ENCODE measurements at regions not wholly inside any gene's neighbourhood (a gene's known extent, or its start where the extent isn't known, plus 50 kb on each side); places are given as distances from the start of the nearest gene placed in this dataset.

DNA sequence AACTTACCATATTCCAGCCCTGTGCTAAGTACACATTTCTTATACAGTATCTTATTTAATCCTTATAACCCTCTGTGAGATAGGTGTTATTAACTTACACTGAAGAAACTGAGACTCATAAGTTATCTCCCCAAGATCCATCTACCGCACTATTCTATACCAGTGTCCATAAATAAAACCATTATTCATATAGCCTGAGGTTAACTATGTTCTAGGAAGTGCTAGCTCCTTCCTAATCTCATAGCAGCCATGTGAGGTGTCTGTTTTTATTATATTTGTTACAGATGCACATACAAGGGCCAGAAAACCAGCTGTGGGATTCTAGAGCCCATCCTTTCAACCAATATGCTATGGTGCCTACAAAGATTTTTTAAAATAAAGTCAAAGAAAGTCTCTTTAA, 100.3 kb upstream of the RAP1B start:
- DNase-seq = no peak
- Histone ChIP-seq H3K4me1 (ENCODE audit: control insufficient read depth, insufficient read depth, low read length) (no peaks in the 10 kb centered on the region), H3K9ac (ENCODE audit: extremely low read depth, low read length, poor library complexity, severe bottlenecking) (no peak overlapping the region), H3K4me3 (ENCODE audit: low read length) (no peak overlapping the region), H3K27me3 (ENCODE audit: control insufficient read depth, insufficient read depth, low read length, poor library complexity, severe bottlenecking) (no peaks in the 10 kb centered on the region), H3K36me3 (ENCODE audit: control insufficient read depth, insufficient read depth, low read length) (no peaks in the 10 kb centered on the region), H3K27ac (ENCODE audit: low read depth, low read length) (no peak overlapping the region), H3K9me3 (ENCODE audit: control insufficient read depth, low read length) (no peaks in the 10 kb centered on the region)
- no peaks in the 10 kb centered on the region for H3K4me1 Mint-ChIP-seq
- no peaks in the 10 kb centered on the region for H3K27me3 Mint-ChIP-seq (ENCODE audit: insufficient read depth)
- no peak overlapping the region for H3K4me3 Mint-ChIP-seq
- no peaks in the 10 kb centered on the region for H3K9me3 Mint-ChIP-seq
- TF ChIP-seq, protein P1, sequence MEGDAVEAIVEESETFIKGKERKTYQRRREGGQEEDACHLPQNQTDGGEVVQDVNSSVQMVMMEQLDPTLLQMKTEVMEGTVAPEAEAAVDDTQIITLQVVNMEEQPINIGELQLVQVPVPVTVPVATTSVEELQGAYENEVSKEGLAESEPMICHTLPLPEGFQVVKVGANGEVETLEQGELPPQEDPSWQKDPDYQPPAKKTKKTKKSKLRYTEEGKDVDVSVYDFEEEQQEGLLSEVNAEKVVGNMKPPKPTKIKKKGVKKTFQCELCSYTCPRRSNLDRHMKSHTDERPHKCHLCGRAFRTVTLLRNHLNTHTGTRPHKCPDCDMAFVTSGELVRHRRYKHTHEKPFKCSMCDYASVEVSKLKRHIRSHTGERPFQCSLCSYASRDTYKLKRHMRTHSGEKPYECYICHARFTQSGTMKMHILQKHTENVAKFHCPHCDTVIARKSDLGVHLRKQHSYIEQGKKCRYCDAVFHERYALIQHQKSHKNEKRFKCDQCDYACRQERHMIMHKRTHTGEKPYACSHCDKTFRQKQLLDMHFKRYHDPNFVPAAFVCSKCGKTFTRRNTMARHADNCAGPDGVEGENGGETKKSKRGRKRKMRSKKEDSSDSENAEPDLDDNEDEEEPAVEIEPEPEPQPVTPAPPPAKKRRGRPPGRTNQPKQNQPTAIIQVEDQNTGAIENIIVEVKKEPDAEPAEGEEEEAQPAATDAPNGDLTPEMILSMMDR (conservative IDR thresholded peaks at IDR 0.05) = no peak
- no peaks in the 10 kb centered on the region for H3K36me3 Mint-ChIP-seq (ENCODE audit: low read depth)
- no peak overlapping the region for H3K27ac Mint-ChIP-seq
- 83% methylated on average over 1 of the region's 1 CpG; no CpG with 5 or more reads in 1 of the 2 experiments for WGBS, 2 experiments (ENCODE audit: insufficient coverage in 1 of 2, insufficient read length in 1 of 2)

DNA sequence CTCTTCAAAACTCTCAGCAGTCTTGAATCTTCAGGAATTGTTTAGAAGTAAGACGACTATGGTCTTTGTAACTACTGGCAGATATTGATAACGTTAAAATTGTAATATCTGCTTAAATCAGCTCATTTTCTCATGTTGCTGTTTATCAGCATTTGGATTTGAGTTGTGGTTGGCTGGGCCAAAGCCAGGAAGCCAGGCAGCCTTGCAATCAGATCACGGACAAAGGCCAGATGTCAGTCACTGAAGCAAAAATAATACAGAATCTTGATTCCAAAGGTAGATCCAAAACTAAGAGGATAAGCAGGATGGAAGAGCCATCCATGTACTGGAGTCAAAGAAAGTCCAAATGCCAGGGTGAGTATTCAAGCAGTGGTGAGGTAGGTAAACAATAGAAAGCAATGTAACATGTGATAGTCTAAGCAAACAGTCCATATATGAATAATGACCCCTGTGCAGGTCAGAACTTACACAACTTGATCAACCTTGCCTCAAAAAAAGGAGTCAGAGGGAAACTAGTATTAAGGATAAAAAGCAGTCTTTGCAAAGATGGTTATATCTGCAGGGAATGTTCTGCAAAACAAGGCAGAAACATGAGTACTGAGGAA, 95.8 kb upstream of the RAP1B start:
- no peaks in the 10 kb centered on the region for H3K4me1 ChIP-seq (ENCODE audit: control insufficient read depth, insufficient read depth, low read length)
- no peaks in the 10 kb centered on the region for H3K9me3 ChIP-seq (ENCODE audit: control insufficient read depth, low read length)
- TF ChIP-seq, protein P1 (conservative IDR thresholded peaks at IDR 0.05) = no peak
- no peaks in the 10 kb centered on the region for H3K36me3 Mint-ChIP-seq (ENCODE audit: low read depth)
- H3K4me1 Mint-ChIP-seq = no peaks in the 10 kb centered on the region
- no peak overlapping the region for H3K27ac Mint-ChIP-seq
- H3K36me3 ChIP-seq (ENCODE audit: control insufficient read depth, insufficient read depth, low read length) = no peaks in the 10 kb centered on the region
- H3K4me3 ChIP-seq (ENCODE audit: low read length) = no peak overlapping the region
- no peaks in the 10 kb centered on the region for H3K9me3 Mint-ChIP-seq
- H3K27ac ChIP-seq (ENCODE audit: low read depth, low read length) = no peak overlapping the region
- H3K4me3 Mint-ChIP-seq = no peak overlapping the region
- H3K27me3 Mint-ChIP-seq (ENCODE audit: insufficient read depth) = no peaks in the 10 kb centered on the region
- no peak for DNase-seq
- no peaks in the 10 kb centered on the region for H3K27me3 ChIP-seq (ENCODE audit: control insufficient read depth, insufficient read depth, low read length, poor library complexity, severe bottlenecking)
- WGBS, 2 experiments (ENCODE audit: insufficient coverage in 1 of 2, insufficient read length in 1 of 2) = 88% methylated on average over 3 of the region's 3 CpGs; no CpG with 5 or more reads in 1 of the 2 experiments
- H3K9ac ChIP-seq (ENCODE audit: extremely low read depth, low read length, poor library complexity, severe bottlenecking) = no peak overlapping the region

DNA sequence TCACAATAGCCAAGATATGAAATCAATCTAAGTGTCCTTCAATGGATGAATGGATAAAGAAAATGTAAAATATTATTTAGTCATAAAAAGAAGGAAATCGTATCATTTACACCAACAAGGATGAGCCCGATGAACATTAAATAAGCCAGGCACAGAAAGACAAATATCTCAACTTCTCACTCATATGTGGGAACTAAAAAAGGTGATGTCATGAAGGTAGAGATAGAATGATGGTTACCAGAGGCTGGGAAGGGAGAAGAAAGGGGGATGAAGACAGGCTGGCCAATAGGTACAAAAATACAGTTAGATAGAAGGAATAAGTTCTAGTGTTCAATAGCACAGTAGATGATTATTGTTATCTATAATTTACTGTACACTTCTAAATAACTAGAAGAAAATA, 94.9 kb upstream of the RAP1B start:
- H3K9me3 ChIP-seq (ENCODE audit: control insufficient read depth, low read length) = no peaks in the 10 kb centered on the region
- H3K36me3 ChIP-seq (ENCODE audit: control insufficient read depth, insufficient read depth, low read length) = no peaks in the 10 kb centered on the region
- Mint-ChIP-seq H3K4me1 (no peaks in the 10 kb centered on the region), H3K36me3 (ENCODE audit: low read depth) (no peaks in the 10 kb centered on the region), H3K27ac (no peak overlapping the region), H3K4me3 (no peak overlapping the region), H3K9me3 (no peaks in the 10 kb centered on the region), H3K27me3 (ENCODE audit: insufficient read depth) (no peaks in the 10 kb centered on the region)
- no peak overlapping the region for H3K9ac ChIP-seq (ENCODE audit: extremely low read depth, low read length, poor library complexity, severe bottlenecking)
- H3K27me3 ChIP-seq (ENCODE audit: control insufficient read depth, insufficient read depth, low read length, poor library complexity, severe bottlenecking) = no peaks in the 10 kb centered on the region
- no peak overlapping the region for H3K27ac ChIP-seq (ENCODE audit: low read depth, low read length)
- no peak for DNase-seq
- no peaks in the 10 kb centered on the region for H3K4me1 ChIP-seq (ENCODE audit: control insufficient read depth, insufficient read depth, low read length)
- H3K4me3 ChIP-seq (ENCODE audit: low read length) = no peak overlapping the region
- TF ChIP-seq, protein P1 (conservative IDR thresholded peaks at IDR 0.05) = no peak
- WGBS, 2 experiments (ENCODE audit: insufficient coverage in 1 of 2, insufficient read length in 1 of 2) = no CpG with 5 or more reads among the region's 2 CpGs
